ENCODE measurements at regions not wholly inside any gene's neighbourhood (a gene's known extent, or its start where the extent isn't known, plus 50 kb on each side); places are given as distances from the start of the nearest gene placed in this dataset.

- H2AFZ ChIP-seq (replicated peaks; ENCODE audit: low read length, poor library complexity) = no peak overlapping the region
- H3K4me2 ChIP-seq (ENCODE audit: low read depth, low read length) = no peak overlapping the region
- H3K56ac ChIP-seq (ENCODE audit: extremely low read depth, insufficient read depth, low read length) = no peak overlapping the region
- no peak overlapping the region for H3K23ac ChIP-seq (ENCODE audit: low read depth, low read length)
- no peak for ATAC-seq (ENCODE audit: low read depth)
- intact Hi-C loops (cut with micrococcal nuclease) (no loop called here), dilution Hi-C loops (cut with HindIII; ENCODE audit: low sequenced_read_pairs, unreplicated experiment) (no loop called here), in situ Hi-C loops (cut with MboI; ENCODE audit: low sequenced_read_pairs) (no loop called here)
- no peaks in the 10 kb centered on the region for H3K9me3 ChIP-seq (ENCODE audit: control insufficient read depth, insufficient read depth, low read length)
- H4K5ac ChIP-seq (ENCODE audit: low read depth, low read length) = no peak overlapping the region
- no peak overlapping the region for H3K18ac ChIP-seq (ENCODE audit: low read depth, low read length)
- no peak overlapping the region for H3K4me3 ChIP-seq (ENCODE audit: insufficient read depth, low read depth, low read length)
- no peak overlapping the region for H2AK5ac ChIP-seq (ENCODE audit: low read depth, low read length)
- H3K36me3 ChIP-seq (ENCODE audit: control insufficient read depth, insufficient read depth, low read length) = no peaks in the 10 kb centered on the region
- H3K27me3 ChIP-seq (ENCODE audit: control insufficient read depth, insufficient read depth, low read length) = no peaks in the 10 kb centered on the region
- POLR2A ChIA-PET (ENCODE audit: unreplicated experiment) = no interaction called here
- H3K79me1 ChIP-seq (ENCODE audit: low read depth in 1 of 2, low read length in 2 of 2) = no peaks in the 10 kb centered on the region
- no peak overlapping the region for H3K27ac ChIP-seq (ENCODE audit: insufficient read depth, low read length)
- H3K9me1 ChIP-seq (ENCODE audit: insufficient read depth, low read length) = no peaks in the 10 kb centered on the region
- H2BK5ac ChIP-seq (ENCODE audit: low read depth, low read length, poor library complexity, severe bottlenecking) = no peak overlapping the region
- no peak for TF ChIP-seq RFX5 (IDR thresholded peaks at IDR 0.05; ENCODE audit: low read depth, low read length)
- TF ChIP-seq POLR2A (IDR thresholded peaks at IDR 0.05; ENCODE audit: low read depth, low read length) = no peak
- no peak for TF ChIP-seq CEBPB (IDR thresholded peaks at IDR 0.05; ENCODE audit: low read depth, low read length)
- no peak for TF ChIP-seq RAD21 (IDR thresholded peaks at IDR 0.05; ENCODE audit: low read length)
- TF ChIP-seq, protein P1, sequence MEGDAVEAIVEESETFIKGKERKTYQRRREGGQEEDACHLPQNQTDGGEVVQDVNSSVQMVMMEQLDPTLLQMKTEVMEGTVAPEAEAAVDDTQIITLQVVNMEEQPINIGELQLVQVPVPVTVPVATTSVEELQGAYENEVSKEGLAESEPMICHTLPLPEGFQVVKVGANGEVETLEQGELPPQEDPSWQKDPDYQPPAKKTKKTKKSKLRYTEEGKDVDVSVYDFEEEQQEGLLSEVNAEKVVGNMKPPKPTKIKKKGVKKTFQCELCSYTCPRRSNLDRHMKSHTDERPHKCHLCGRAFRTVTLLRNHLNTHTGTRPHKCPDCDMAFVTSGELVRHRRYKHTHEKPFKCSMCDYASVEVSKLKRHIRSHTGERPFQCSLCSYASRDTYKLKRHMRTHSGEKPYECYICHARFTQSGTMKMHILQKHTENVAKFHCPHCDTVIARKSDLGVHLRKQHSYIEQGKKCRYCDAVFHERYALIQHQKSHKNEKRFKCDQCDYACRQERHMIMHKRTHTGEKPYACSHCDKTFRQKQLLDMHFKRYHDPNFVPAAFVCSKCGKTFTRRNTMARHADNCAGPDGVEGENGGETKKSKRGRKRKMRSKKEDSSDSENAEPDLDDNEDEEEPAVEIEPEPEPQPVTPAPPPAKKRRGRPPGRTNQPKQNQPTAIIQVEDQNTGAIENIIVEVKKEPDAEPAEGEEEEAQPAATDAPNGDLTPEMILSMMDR (conservative IDR thresholded peaks at IDR 0.05; ENCODE audit: low read depth, low read length) = no peak
- TF ChIP-seq MAFK (IDR thresholded peaks at IDR 0.05; ENCODE audit: low read depth, low read length) = no peak
- no peak for TF ChIP-seq USF2 (IDR thresholded peaks at IDR 0.05; ENCODE audit: low read depth, low read length)
- no peak for TF ChIP-seq NFE2L2 (IDR thresholded peaks at IDR 0.05; ENCODE audit: low read depth, low read length)
- no peak for TF ChIP-seq MXI1 (IDR thresholded peaks at IDR 0.05; ENCODE audit: borderline replicate concordance, low read depth, low read length)
- TF ChIP-seq ELK1 (IDR thresholded peaks at IDR 0.05; ENCODE audit: borderline replicate concordance, low read depth, low read length) = no peak
- no peak overlapping the region for H4K8ac ChIP-seq (ENCODE audit: low read depth in 2 of 2, low read length in 2 of 2)
- H2BK20ac ChIP-seq (ENCODE audit: low read depth, low read length) = no peak overlapping the region
- no peak overlapping the region for H2AK9ac ChIP-seq (replicated peaks; ENCODE audit: low read depth, low read length, poor library complexity)
- H3K9ac ChIP-seq (ENCODE audit: low read depth, low read length) = no peak overlapping the region
- H4K20me1 ChIP-seq (ENCODE audit: insufficient read depth, low read length) = no peaks in the 10 kb centered on the region
- BruUV-seq (replicated peaks) = no TSS peak
- DNase-seq = no peak
- CTCF ChIA-PET = no interaction called here
- H2BK15ac ChIP-seq (ENCODE audit: low read depth, low read length) = no peak overlapping the region
- H3K4ac ChIP-seq (ENCODE audit: low read depth, low read length) = no peak overlapping the region
- H3K14ac ChIP-seq (replicated peaks; ENCODE audit: low read depth, low read length) = no peak overlapping the region
- no peak overlapping the region for H2BK120ac ChIP-seq (ENCODE audit: low read depth, low read length)
- no peak overlapping the region for H4K91ac ChIP-seq (ENCODE audit: insufficient read depth, low read depth, low read length)
- 92% methylated on average over 2 of the region's 2 CpGs; no CpG with 5 or more reads in 1 of the 2 experiments for WGBS, 2 experiments (ENCODE audit: extremely low coverage in 2 of 2, insufficient read length in 1 of 2)
- H3K4me1 ChIP-seq (ENCODE audit: control insufficient read depth, insufficient read depth, low read length) = no peaks in the 10 kb centered on the region
These were observed 285.6 kb downstream of the GRIN2B start for GRCh38 chr12:13695781-13696180.

Data from IMR-90 (cell line).